Hematopoietic multipotent progenitor cell treated with erythropoietin and hydrocortisone succinate and interleukin-3 and kit ligand, for 4 days (in vitro differentiated cells): ENCODE measurements at regions not wholly inside any gene's neighbourhood (a gene's known extent, or its start where the extent isn't known, plus 50 kb on each side); places are given as distances from the start of the nearest gene placed in this dataset.
"Not testable (repeated sequence)": the region's sequence is repeated elsewhere in the genome, so short reads cannot be mapped to it uniquely, and the experiment has no call there.

Experiments used
- DNase-seq: peaks from one replicate; pipeline ENCODE4 v3.0.0-alpha.2; 2015

DNA sequence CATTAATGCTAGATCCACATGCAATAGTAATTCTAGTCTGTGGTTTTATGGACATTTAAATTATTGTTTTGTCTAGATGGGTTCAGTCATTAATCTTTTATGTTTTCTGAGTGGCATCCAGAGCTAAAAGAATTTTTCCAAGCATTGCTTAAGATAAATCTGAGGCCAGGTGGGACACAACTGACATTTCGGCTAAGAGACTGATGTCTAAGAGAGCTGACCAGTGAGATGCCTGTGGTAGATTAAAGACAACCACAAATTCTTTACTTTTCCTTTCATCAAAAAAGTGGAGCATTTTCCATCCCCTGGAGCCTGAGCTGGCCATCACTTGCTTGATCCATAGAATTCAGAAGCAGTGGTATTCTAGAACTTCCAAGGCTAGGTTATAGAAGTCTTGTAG, 182.2 kb downstream of the NRP2 start:
- DNase-seq, result no peak

DNA sequence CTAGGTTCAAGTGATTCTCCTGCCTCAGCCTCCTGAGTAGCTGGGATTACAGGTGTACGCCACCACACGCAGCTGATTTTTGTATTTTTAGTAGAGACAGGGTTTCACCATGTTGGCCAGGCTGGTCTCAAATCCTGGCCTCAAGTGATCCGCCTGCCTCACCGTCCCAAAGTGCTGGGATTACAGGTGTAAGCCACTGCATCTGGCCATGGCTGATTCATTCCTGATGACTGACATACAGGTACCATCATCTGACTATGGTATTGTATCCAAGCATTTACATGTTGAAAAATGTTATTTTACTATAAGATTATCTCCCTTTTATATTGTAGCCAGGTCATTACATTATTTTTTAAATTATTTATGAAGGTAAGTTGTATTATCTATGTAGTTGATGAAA, 180.5 kb downstream of the NRP2 start:
- not testable (repeated sequence) for DNase-seq

DNA sequence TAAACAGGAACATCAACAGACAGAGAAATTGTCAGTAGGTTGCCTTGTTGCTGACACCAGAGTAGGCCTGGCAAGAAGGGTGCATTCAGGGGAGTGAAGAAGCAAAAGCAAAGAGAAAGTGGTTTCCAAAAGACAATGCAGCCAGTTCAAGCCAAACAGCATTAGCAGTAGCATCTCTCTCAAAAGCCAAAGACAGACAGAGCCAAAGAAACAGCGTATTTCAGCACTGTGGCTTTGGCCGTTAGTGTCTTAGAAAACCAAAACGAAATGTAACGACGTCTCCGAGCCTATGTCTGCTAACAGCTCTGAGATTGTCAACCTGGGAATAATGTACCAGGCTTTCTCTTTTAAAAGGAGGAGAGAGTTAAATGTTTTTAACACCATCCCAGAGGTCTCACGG, 178.6 kb downstream of the NRP2 start:
- DNase-seq, result no peak

DNA sequence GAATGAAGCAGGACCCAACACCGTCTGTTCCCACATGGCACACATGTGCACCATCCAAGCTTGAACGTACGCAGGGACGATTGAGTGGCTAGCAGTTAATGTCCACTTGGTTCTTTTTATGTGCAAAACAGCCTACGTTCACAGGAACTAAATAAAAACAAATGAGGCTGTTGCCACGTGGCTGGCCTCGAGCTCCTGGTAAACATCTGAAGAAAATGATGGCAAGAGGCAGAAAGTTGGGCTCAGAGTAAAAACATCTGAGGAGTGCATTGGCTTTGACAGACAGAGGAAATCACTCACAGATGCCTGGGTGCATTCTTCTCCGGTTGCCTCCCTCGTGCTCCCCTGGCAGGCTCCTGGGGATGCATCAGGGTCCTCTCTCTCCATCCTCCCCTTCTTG, 177.9 kb downstream of the NRP2 start:
- DNase-seq, result no peak

DNA sequence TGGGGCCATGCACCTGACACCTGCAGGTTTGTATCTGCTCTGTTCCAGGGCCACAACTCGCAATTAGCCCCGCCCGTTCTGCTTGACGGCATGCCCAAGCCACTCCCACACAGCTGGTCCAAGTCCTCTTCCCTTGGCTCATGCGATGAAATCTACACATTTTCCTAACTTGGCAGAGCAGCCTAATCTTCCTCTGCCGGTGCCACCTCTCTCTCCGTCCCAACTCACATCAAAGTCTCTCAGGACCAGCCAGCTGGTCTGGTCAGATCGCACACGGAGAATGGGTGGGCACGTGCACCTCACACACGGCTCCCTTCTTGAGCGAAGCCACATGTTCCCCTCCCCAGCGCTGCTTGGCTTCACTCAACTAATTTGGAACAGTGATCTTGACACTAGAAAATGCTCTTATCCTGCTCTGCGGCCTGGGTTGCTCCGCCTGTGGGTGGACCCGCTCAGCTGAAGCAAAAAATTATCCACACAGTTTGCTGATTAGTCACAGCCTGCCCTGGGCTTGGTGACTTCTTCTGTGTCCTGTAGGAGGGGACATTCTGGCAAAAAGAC, 176.7 kb downstream of the NRP2 start:
- no peak for DNase-seq

DNA sequence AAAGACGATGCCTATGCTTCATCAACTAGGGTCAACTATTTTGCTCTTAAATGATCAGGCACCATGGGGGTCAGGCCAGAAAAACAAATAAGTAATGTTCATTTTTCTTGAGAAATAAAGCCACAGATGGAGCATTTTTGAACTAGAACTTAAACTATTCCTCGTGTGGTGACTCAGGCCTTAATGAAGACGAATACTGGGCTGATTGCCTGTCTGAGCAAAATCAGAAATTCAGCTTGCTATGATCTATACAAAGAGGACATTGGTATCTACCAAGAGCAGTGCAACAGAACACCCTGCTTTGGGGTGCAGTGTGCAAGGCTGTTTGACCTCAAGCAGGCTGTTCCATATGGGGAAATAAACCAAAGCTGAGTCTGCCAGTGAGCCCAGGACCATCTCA, 176.0 kb downstream of the NRP2 start:
- DNase-seq, result no peak

DNA sequence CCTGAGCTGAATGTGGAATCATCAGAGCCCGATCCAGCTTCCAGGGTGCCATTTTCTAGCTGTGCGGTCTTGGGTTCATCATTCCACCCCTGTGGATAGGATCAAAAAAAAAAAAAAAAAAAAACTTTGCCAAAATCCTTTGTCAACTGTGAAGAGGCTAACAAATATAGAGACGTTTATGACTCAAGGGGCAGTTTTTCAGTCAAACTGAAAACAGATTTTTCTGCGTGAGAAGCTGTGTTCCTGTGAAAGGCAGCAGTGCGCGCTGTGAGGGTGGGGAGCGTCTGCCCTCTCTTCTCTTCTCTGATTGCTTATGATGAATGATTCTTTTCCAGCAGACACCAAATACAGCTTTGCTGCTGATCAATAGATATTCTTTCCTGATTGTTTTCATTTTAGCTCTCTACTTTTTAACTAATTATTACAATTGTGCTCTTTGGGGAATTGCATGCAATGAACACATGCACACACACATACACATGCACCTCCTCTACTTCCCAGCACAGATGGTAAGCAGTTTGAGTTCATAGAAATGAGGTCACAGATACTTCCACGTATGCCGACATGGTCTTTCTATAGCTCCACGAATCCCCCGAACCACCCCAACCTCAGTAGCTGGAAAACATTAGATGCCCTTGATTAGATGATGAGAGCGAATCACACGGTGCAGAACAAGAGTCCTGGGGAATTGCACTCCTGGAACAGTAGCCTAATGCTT, 175.4 kb downstream of the NRP2 start:
- no peak for DNase-seq

DNA sequence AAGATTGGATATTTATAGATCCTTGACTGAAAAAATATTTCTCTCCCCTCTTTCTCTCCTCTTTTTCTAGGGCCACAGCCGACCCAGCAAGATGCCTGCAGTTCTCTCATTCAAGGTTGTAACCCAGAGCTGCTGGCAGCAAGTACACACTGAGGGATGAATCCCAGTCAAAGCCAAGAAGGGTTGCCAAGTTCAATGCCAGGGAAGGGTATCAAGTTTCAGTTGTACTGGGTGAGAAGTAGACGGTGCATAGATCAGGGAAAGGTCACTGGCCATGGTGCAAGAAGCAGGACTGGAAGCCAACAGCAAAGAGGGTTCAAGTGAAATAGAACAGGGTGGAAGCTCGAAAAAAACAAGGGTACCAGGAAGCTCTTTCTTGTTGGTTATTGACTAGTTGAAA, 170.2 kb downstream of the NRP2 start:
- DNase-seq, result no peak

DNA sequence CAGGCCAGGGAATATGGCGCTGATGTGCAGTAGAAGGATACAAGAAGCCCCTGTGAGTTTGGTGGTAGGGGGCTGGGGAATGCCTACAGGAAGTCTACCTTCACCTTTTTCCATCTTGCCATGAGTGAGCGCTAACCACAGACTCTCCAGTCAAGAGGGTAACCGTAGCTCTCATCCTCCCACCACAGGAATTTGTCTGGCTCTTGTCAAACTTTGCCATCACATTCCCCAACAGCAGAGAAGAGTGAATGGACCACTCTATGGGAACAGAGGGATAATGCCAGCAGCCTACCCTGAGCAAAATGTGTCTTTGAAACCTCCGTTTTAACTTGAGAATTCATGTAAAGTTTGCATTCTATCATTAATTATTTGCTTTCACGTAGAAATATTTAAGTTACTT, 168.3 kb downstream of the NRP2 start:
- no peak for DNase-seq

DNA sequence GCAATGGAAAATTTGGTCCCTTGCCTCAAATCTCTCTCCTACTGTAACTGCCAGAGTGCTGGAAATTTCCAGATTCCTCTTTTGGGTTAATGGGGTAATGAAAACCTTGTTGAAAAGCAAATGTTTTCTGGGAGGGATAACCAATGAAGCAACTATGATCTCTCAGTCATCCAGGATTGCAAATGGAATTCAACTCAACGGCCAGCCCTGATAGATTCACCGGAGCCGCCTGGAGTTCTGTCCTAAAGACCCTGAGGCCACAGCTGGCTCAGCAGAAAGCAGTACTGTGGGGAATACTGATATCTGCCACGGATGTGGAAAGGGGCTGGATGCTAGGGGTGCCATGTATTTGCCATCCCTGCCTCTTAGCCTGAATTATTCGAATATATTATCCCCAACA, 167.8 kb downstream of the NRP2 start:
- no peak for DNase-seq

DNA sequence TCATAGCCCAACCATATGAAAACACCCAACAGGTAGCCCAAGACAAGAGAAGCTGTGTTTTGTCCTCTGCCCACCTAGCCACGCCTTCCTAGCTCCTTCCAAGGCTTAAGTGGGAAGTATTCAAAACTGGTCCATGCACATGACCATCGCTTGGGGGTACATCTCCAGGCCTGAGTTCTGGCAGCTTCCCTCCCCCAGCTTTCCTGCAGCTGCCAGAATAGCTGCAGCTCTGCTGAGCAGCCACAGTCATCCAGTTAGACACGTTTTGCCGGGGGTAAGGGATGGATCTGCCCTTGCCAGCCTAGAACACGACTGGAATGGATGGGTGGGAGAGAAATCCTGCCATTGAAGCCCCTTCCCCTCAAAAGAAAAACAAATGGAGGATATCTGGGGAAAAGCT, 166.8 kb downstream of the NRP2 start:
- no peak for DNase-seq

DNA sequence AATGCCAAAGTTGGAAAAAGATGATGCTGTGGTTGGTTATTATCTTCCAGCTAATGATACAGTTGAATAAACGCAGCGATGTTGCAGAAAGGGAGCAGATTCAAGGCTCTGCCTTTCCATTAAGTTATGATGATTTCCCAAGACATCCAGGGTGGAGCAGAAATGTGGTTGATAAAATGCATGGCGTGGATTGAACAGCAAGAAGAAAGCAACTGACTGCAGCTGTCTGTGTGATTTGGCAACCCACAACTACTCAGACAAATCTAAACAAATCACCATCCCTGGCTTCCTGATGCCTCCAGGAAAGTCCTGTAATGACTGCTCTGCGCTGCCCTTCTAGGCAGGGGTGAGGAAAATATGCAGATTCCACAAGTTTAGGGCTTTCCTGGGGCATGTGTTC, 166.3 kb downstream of the NRP2 start:
- no peak for DNase-seq
